GM12878 (cell line): ENCODE measurements at regions not wholly inside any gene's neighbourhood (a gene's known extent, or its start where the extent isn't known, plus 50 kb on each side); places are given as distances from the start of the nearest gene placed in this dataset.

ENCODE experiments used
- ATF2 ChIP-seq: IDR thresholded peaks from 2 replicates; pipeline ENCODE4 v1.6.1; 2012; ENCODE audit warnings: low read length, inconsistent platforms
- CHD1 ChIP-seq: IDR thresholded peaks from 2 replicates; pipeline ENCODE4 v1.6.1; 2012; ENCODE audit warnings: low read depth, low read length, improper control_type of control experiment
- CTCF ChIP-seq, 3 experiments: IDR thresholded peaks in 2 of 3; conservative IDR thresholded peaks in 1 of 3; 2 replicates each; pipeline ENCODE4 v1.5.1; 2011; ENCODE audit warnings: low read depth in 3 of 3, low read length in 3 of 3, mild to moderate bottlenecking in 3 of 3, control low read depth in 2 of 3, moderate library complexity in 2 of 3, inconsistent platforms in 1 of 3, mixed read lengths in 1 of 3; ENCODE audit not compliant: control insufficient read depth in 2 of 3, insufficient read depth in 1 of 3; ENCODE audit errors: extremely low read depth in 1 of 3
- EGR1 ChIP-seq, 2 experiments: IDR thresholded peaks; 1 replicate in 1 of 2; 2 replicates in 1 of 2; pipeline ENCODE4 v1.6.1; 2011 to 2012; ENCODE audit warnings: low read depth in 2 of 2, low read length in 2 of 2, borderline replicate concordance in 1 of 2, mild to moderate bottlenecking in 1 of 2, moderate library complexity in 1 of 2
- EP300 ChIP-seq, 2 experiments: fragments of 150-350 bp in 1 of 2; IDR thresholded peaks; 2 replicates each; pipeline ENCODE4 v1.6.1; 2011 to 2012; ENCODE audit warnings: low read depth in 2 of 2, low read length in 2 of 2, borderline replicate concordance in 1 of 2, improper control_type of control experiment in 1 of 2, inconsistent platforms in 1 of 2; ENCODE audit not compliant: control insufficient read depth in 1 of 2
- FOXK2 ChIP-seq: fragments of 450-650 bp; IDR thresholded peaks from 2 replicates; pipeline ENCODE4 v1.6.1; 2017; ENCODE audit warnings: mild to moderate bottlenecking, moderate library complexity
- NFIC ChIP-seq: IDR thresholded peaks from 2 replicates; pipeline ENCODE4 v1.6.1; 2012; ENCODE audit warnings: low read depth, mild to moderate bottlenecking, inconsistent platforms, low read length, moderate library complexity
- RAD21 ChIP-seq: IDR thresholded peaks from 2 replicates; pipeline ENCODE4 v1.6.1; 2011; ENCODE audit warnings: mild to moderate bottlenecking, low read depth, low read length, moderate library complexity; ENCODE audit not compliant: insufficient read depth
- RCOR1 ChIP-seq: conservative IDR thresholded peaks from 2 replicates; pipeline ENCODE4 v1.6.1; 2012; ENCODE audit warnings: low read depth, low read length, improper control_type of control experiment
- TARDBP ChIP-seq: IDR thresholded peaks from 2 replicates; pipeline ENCODE4 v1.6.1; 2016; ENCODE audit warnings: borderline replicate concordance
- WRNIP1 ChIP-seq: IDR thresholded peaks from 2 replicates; pipeline ENCODE4 v1.6.1; 2011; ENCODE audit warnings: low read depth, low read length, improper control_type of control experiment, borderline replicate concordance

GRCh38 chr22:23512348-23512705, 67.8 kb downstream of the IGLL1 start:
- TF ChIP-seq EP300 (IDR thresholded peaks at IDR 0.05; ENCODE audit: borderline replicate concordance in 1 of 2, control insufficient read depth in 1 of 2, low read depth in 2 of 2, low read length in 2 of 2) = no peak
- TF ChIP-seq EGR1 (IDR thresholded peaks at IDR 0.05; ENCODE audit: borderline replicate concordance in 1 of 2, low read depth in 2 of 2, low read length in 2 of 2) = no peak
- no peak for TF ChIP-seq RCOR1
- TF ChIP-seq NFIC = no peak
- TF ChIP-seq CHD1 = no peak
- no peak for TF ChIP-seq FOXK2
- no peak for TF ChIP-seq RAD21
- no peak for TF ChIP-seq CTCF (IDR thresholded peaks at IDR 0.05 in 2 of 3, conservative IDR thresholded peaks at IDR 0.05 in 1 of 3; ENCODE audit: control insufficient read depth in 2 of 3, extremely low read depth in 1 of 3, insufficient read depth in 1 of 3, low read depth in 3 of 3, low read length in 3 of 3)
- TF ChIP-seq ATF2 = no peak
- TF ChIP-seq WRNIP1 = no peak
- no peak for TF ChIP-seq TARDBP
